GM19397 (cell line): ENCODE measurements at regions not wholly inside any gene's neighbourhood (a gene's known extent, or its start where the extent isn't known, plus 50 kb on each side); places are given as distances from the start of the nearest gene placed in this dataset.
"Not testable (repeated sequence)": the region's sequence is repeated elsewhere in the genome, so short reads cannot be mapped to it uniquely, and the experiment has no call there.

Experiments used
- ATAC-seq: cut with Tn5 transposase; IDR thresholded peaks from one replicate; pipeline ENCODE4 v1.9.1; 2021; ENCODE audit warnings: mild to moderate bottlenecking, moderate library complexity; ENCODE audit not compliant: unreplicated experiment

DNA sequence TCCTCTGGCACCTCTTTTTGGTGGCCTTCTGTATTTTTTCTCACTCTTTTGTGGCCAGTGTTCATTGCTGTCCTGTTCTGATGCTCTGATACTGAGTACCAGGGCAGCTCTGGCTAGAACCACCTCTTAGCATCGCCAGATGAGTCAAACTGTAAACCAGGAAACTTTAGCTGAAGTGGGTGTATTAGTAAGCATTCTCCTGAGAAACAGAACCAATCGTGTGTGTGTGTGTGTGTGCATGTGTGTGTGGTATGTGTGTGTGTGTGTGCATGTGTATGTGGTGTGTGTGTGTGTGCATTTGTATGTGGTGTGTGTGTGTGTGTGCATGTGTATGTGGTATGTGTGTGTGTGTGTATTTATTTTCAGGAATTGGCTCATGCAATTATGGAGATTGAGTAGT, 166.3 kb upstream of the SKOR2 start:
- ATAC-seq, result no peak

- no peak for ATAC-seq
Observed at GRCh38 chr18:47415881-47416280, 164.4 kb upstream of the SKOR2 start.

DNA sequence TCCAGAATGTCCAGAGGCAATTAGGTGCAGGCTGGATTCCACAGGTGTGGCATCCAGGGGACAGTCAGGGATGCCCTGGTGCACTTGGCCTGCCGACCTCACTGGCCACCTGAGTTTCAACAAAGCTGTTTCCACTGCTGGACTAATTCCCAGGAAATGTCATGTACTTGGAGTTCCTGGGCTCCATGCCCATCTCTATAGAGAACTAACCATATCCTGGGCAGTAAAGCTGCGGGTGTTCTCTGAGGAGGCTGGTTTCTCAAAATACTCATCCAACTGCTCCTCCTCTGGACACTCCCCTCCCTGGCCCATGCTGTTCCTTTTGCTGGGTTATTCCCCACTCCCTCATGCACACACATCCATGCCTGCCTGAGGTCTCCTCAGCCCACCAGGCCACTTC, 161.9 kb upstream of the SKOR2 start:
- ATAC-seq, result no peak

DNA sequence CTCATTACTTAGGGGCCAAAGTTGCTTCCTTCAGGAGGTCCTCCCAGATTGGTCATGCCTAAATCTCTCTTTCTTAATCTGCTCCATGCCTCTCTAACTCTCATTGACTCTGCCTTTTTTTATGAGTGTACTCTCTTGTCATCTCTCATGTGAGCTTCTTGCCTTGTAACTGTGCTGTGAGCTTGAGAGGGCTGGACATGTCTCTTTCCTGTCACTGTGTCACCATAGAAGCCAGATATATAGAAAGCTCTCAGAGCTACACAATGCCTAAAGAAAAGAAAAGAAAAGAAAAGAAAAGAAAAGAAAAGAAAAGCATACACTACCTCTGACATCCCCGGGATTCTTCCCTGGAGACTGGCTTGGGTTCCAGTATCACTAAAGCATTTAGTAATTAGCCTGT, 161.5 kb upstream of the SKOR2 start:
- ATAC-seq, result no peak

GRCh38 chr18:47411159-47411558, 159.7 kb upstream of the SKOR2 start:
- no peak for ATAC-seq

GRCh38 chr18:47410139-47410538, 158.7 kb upstream of the SKOR2 start:
- ATAC-seq, result no peak

DNA sequence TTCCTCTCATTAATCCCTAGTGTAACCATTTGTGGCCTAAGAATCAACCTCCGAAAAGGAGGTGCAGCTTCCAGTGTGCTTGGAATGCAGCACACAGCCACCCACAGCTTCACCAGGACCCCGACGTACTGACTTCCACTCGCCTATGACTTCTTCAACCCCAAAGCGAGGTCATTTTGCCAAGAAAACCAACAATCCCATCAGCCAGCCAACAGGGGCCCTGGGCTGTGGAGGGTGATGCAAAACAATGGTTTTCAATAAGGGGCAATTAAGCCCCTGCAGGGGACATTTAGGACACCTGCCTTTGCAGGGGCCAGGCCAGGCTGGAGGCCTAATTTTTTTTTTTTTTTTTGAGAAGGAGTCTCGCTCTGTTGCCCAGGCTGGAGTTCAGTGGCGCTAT, 158.1 kb upstream of the SKOR2 start:
- ATAC-seq, result no peak

DNA sequence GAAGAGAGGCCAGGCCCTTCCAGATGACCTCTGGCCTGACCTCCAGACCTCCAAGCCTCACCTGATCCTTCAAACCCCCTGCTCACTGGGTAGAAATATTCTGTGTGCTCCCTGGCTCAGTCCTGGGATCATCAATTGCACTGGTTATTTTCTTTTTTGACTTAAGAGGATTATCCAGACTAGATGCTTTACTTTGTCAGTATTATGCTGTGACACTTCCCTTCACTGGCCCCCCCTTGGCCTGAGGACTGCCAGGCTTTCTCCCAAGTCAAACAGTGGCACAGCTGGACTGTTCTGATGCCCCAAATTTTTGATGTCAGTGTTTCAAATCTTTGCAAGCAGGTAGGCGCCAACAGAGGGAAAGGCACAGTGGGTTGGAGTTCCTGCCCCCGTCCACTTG, 156.3 kb upstream of the SKOR2 start:
- ATAC-seq, result no peak

- ATAC-seq, result no peak
Observed at GRCh38 chr18:47404845-47405244, 153.4 kb upstream of the SKOR2 start.

- no peak for ATAC-seq
Observed at GRCh38 chr18:47403949-47404348, 152.5 kb upstream of the SKOR2 start.

GRCh38 chr18:47403317-47403716, 151.9 kb upstream of the SKOR2 start:
- ATAC-seq, result no peak

GRCh38 chr18:47399475-47399874, 148.0 kb upstream of the SKOR2 start:
- no peak for ATAC-seq

GRCh38 chr18:47397671-47398319, 146.3 kb upstream of the SKOR2 start:
- ATAC-seq, result no peak

DNA sequence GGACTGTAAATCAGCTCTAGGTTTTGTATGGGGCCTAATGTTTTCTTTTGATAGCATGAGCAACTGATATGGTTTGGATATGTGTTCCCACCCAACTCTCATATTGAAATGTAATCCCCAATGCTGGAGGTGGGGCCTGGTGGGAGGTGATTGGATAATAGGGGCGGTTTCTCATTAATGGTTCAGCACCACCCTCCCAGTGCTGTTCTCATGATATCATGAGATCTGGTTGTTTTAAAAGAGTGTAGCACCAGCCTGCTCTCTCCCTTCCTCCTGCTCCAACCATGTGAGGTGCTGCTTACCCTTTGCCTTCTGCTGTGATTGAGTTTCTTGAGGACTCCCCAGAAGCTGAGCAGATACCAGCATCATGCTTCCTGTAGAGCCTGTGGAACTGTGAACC, 140.2 kb upstream of the SKOR2 start:
- ATAC-seq, result no peak

- ATAC-seq, result no peak
Observed at GRCh38 chr18:47390410-47391024, 139.1 kb upstream of the SKOR2 start.

DNA sequence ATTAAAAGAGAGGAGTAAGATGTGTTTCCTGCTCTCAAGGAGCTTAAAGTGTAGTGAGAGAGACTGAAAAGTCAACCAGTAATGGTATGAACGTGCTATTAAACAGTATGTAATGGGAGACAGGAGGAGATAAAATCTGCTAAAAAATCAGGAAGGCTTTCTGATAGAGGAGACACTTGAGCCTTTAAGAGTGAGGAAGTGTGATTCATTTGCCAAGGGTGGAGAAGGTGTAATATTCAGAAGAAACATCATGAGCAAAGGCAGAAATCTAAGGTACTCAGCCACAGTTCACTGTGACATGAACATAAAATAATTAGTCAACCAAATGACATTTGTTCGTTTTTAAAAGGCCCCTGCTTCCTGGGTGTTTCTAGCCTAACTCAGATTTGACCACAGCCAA, 137.8 kb upstream of the SKOR2 start:
- no peak for ATAC-seq

DNA sequence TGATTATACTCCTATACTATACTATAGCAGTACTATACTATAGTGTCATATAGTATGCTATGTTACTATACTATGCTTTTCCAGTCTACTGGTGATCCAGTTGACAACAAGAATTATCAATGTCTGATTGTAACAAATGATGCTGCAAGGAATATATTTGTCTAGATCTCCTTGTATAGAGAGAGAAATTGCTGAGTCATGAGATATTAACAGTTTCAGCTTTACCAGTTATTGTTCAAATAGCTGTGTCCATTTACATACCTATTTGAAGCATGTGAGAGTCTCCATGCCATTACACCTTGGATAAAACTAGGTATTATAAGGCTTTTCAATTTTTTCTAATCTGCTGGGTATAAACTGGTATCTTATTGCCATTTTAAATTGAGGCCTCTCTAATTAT, 136.4 kb upstream of the SKOR2 start:
- ATAC-seq, result no peak

DNA sequence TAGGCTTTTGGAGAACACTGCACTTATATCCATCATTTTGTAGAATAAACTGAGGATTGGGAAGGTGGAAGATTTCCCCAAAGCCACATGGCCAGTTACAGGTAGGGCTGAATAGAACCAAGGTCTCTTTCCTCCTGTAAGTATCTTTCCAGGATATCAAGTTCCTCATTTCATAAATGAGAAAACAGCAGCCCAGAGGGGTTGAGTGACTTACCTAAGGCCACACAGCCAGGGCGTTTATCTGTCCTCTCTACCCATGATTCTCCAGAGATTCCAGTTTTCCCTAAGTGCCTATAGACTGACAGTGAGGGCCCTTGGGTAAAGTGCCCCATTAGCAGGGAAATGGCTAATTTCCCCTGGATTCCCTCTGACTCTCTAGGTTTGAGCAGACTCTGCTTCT, 132.3 kb upstream of the SKOR2 start:
- no peak for ATAC-seq

DNA sequence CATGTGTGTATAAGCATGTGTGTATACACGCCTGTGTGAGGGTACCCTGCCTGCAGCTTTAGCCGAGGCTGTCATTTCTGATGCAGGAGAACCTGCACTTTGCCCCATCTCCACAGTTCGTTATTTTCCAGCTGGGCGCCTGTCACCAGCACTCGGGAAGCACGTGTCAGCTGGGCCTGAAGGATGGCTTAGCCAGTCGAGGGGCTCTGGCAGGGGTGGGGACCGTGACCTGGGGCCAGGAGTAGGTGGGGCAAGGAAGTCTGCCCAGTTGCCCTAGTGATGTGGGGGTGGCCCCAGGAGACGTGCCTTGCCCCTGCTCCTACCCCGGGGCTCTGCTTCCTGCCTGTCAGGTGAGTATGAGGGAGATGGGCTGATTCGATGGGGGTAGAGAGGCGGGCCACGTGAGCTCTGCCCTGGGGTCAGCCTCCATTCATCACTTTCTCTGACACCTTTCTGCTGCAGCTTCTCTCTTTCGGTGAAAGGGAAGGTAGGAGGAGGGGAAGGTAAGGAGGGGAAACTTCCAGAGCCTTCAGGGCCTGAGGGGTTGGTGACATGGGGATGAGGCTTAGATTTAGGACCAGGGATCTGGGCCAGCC, 130.6 kb upstream of the SKOR2 start:
- no peak for ATAC-seq

- ATAC-seq, result no peak
Observed at GRCh38 chr18:47380153-47380552, 128.7 kb upstream of the SKOR2 start.

DNA sequence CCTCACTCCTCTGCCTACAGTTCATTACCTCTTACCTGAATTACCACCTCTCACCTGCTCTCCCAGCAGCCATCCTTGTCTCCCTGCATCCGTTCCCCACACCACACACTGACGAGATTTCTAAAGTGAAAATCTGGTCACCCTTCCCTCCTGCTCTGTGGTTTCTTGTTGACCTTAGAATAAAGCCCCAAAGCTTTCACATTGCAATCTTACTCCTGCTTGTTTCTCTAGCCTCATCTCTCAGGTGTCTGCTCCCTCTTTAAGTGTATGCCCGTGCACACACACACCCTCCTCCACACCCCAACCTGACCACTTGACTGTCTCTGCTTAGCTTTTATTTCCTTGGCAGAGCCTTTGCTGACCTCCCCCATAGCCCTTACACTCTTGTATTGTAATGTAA, 122.0 kb upstream of the SKOR2 start:
- no peak for ATAC-seq

DNA sequence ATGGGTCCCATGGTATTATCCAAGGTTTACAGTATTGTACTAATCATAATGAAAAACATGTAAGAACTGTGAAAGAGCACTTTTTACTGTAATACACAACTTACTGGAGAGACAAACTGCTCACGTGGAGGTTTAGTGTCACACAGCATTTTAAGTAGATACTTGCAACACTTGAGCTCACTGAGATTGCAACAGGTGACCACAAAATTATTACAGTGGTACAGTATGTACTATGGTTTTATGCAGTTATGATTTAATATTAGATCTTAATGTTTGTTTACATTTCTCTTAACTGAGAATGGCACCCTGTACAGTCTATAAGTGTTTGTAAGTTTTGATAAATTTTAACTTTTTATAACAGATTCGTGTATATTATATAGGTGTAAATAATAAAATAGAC, 118.6 kb upstream of the SKOR2 start:
- no peak for ATAC-seq

DNA sequence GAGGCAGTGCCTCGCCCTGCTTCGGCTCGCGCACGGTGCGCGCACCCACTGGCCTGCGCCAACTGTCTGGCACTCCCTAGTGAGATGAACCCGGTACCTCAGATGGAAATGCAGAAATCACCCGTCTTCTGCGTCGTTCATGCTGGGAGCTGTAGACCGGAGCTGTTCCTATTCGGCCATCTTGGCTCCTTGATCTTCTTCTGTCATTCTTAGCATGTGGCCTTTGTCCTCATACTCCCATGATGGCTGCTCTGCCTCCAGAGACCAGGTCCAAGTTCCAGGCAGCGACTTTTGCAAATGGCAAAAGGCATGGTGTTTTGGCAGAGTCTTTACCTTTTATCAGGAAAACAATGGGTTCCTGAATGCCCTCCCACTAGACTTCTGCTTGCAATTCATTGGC, 102.6 kb upstream of the SKOR2 start:
- not testable (repeated sequence) for ATAC-seq
